Ascending aorta (tissue), 2 donors: ENCODE measurements at regions not wholly inside any gene's neighbourhood (a gene's known extent, or its start where the extent isn't known, plus 50 kb on each side); places are given as distances from the start of the nearest gene placed in this dataset.

Experiments used
- DNase-seq, 2 donors: peaks; one replicate each; pipeline ENCODE4 v3.0.0-alpha.2; 2019; ENCODE audit warnings: low spot score in 2 of 2
- H3K27ac ChIP-seq, 2 donors: fragments of 200-600 bp; sonication (generic); one replicate each; pipeline ENCODE4 v1.5.1; 2016 to 2017; ENCODE audit warnings: mild to moderate bottlenecking in 1 of 2
- H3K27me3 ChIP-seq: fragments of 200-600 bp; sonication (generic); one replicate; pipeline ENCODE4 v1.5.1; 2017
- H3K36me3 ChIP-seq, 2 donors: fragments of 200-600 bp; sonication (generic); one replicate each; pipeline ENCODE4 v1.5.1; 2016
- H3K4me1 ChIP-seq, 2 donors: fragments of 200-600 bp; sonication (generic); one replicate each; pipeline ENCODE4 v1.5.1; 2016 to 2017; ENCODE audit warnings: mild to moderate bottlenecking in 1 of 2
- H3K4me3 ChIP-seq, 2 donors: fragments of 200-600 bp; sonication (generic); one replicate each; pipeline ENCODE4 v1.5.1; 2016 to 2017; ENCODE audit warnings: mild to moderate bottlenecking in 1 of 2
- H3K9me3 ChIP-seq, 2 donors: fragments of 200-600 bp; sonication (generic); one replicate each; pipeline ENCODE4 v1.5.1; 2016
- CTCF ChIP-seq, 3 experiments: fragments of 200-600 bp in 2 of 3; fragments of 450-650 bp in 1 of 3; sonication (generic) in 2 of 3; IDR thresholded peaks; one replicate each; pipeline ENCODE4 v1.5.1; 2016 to 2019; ENCODE audit warnings: antibody characterized with exemption in 3 of 3, mild to moderate bottlenecking in 1 of 3, moderate library complexity in 1 of 3
- intact Hi-C: fragments of 100-400 bp; cut with DNase I; formaldehyde crosslinking; loops from one replicate; pipeline ENCODE4 v1.15.1; 2023

- Histone ChIP-seq H3K27ac (no peak overlapping the region), H3K9me3 (no peaks in the 10 kb centered on the region), H3K27me3 (no peaks in the 10 kb centered on the region), H3K4me3 (no peak overlapping the region), H3K36me3 (no peaks in the 10 kb centered on the region), H3K4me1 (no peaks in the 10 kb centered on the region)
- DNase-seq: no peak
- intact Hi-C loops: no loop called here
- TF ChIP-seq CTCF (IDR thresholded peaks at IDR 0.05): no peak
Measured at GRCh38 chr18:29217124-29217915, 1040.4 kb upstream of the CDH2 start.

GRCh38 chr18:29198834-29199233, 1021.9 kb upstream of the CDH2 start:
- no peaks in the 10 kb centered on the region for H3K36me3 ChIP-seq
- no peak for TF ChIP-seq CTCF (IDR thresholded peaks at IDR 0.05)
- no peak for DNase-seq
- no peaks in the 10 kb centered on the region for H3K4me1 ChIP-seq
- no peaks in the 10 kb centered on the region for H3K9me3 ChIP-seq
- intact Hi-C loops: no loop called here
- H3K4me3 ChIP-seq: no peak overlapping the region
- H3K27ac ChIP-seq: no peak overlapping the region
- no peaks in the 10 kb centered on the region for H3K27me3 ChIP-seq

- Histone ChIP-seq H3K9me3 (no peaks in the 10 kb centered on the region), H3K4me3 (no peak overlapping the region), H3K36me3 (no peaks in the 10 kb centered on the region), H3K4me1 (no peaks in the 10 kb centered on the region), H3K27me3 (no peaks in the 10 kb centered on the region), H3K27ac (no peak overlapping the region)
- no peak for TF ChIP-seq CTCF (IDR thresholded peaks at IDR 0.05)
- DNase-seq: no peak
- intact Hi-C loops: no loop called here
Measured at GRCh38 chr18:29196307-29196706, 1019.4 kb upstream of the CDH2 start.

- Histone ChIP-seq H3K36me3 (no peaks in the 10 kb centered on the region), H3K4me1 (no peaks in the 10 kb centered on the region), H3K4me3 (no peak overlapping the region), H3K27ac (no peak overlapping the region), H3K27me3 (no peaks in the 10 kb centered on the region), H3K9me3 (no peaks in the 10 kb centered on the region)
- intact Hi-C loops: no loop called here
- TF ChIP-seq CTCF (IDR thresholded peaks at IDR 0.05): no peak
- DNase-seq: no peak
Measured at GRCh38 chr18:29191263-29191662, 1014.3 kb upstream of the CDH2 start.

GRCh38 chr18:29188760-29189159, 1011.8 kb upstream of the CDH2 start:
- no peak for DNase-seq
- TF ChIP-seq CTCF (IDR thresholded peaks at IDR 0.05): no peak
- Histone ChIP-seq H3K27ac (no peak overlapping the region), H3K27me3 (no peaks in the 10 kb centered on the region), H3K4me1 (no peaks in the 10 kb centered on the region), H3K9me3 (no peaks in the 10 kb centered on the region), H3K4me3 (no peak overlapping the region), H3K36me3 (no peaks in the 10 kb centered on the region)
- intact Hi-C loops: no loop called here
